D721Med (cell line): ENCODE measurements at regions not wholly inside any gene's neighbourhood (a gene's known extent, or its start where the extent isn't known, plus 50 kb on each side); places are given as distances from the start of the nearest gene placed in this dataset.

Experiments used
- DNase-seq: peaks from one replicate; pipeline ENCODE4 v3.0.0; 2011; ENCODE audit warnings: low spot score; ENCODE audit not compliant: insufficient read length
- FAIRE-seq: peaks from 2 replicates; lab custom pipeline; 2011; peaks lifted over from hg19 to GRCh38; lab: Jason Lieb, UNC
- CTCF ChIP-seq: IDR thresholded peaks from 2 replicates; pipeline ENCODE4 v1.5.1; 2012; ENCODE audit warnings: mild to moderate bottlenecking, control low read depth; ENCODE audit not compliant: insufficient read depth; ENCODE audit errors: missing control alignments

- no peak for DNase-seq
- no peak for TF ChIP-seq CTCF
- FAIRE-seq: no peak
These were observed 59.8 kb upstream of the RCBTB2 start for GRCh38 chr13:48592688-48593049.

GRCh38 chr13:48593536-48593935, 60.2 kb upstream of the CYSLTR2 start:
- no peak for DNase-seq
- no peak for FAIRE-seq
- no peak for TF ChIP-seq CTCF

DNA sequence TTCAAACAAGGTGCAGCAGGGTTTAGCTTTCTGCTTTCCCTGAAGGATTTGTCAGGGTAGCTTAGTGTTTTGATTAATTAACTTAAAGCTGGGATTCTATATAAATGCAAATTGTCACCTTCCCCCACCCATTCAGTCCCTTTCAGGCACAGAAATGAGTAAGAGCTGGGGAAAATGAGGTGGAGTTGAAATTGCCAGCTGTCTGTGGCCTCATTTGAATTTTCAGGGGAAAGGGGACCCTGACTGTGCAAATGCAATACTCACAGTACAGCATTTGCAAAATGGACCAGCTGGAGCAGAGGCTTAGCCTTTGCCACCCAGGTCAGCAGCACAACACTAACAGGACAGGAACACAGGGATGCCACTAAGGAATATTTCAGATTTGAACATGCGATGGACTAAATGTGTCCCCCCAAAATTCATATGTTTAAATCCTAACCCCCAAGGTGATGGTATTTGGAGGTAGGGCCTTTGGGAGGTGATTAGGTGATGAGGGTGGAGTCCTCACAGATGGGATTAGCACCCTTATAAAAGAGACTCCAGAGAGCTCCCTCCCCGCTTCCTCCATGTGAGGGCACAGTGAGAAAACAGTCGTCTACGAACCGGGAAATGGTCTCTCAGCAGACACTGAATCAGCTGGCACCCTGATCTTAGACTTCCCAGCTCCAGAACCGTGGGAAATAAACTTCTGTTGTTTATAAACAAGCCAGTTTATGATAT, 59.5 kb upstream of the CYSLTR2 start:
- FAIRE-seq (no peak), DNase-seq (peak; percentile 14)
- no peak for TF ChIP-seq CTCF

DNA sequence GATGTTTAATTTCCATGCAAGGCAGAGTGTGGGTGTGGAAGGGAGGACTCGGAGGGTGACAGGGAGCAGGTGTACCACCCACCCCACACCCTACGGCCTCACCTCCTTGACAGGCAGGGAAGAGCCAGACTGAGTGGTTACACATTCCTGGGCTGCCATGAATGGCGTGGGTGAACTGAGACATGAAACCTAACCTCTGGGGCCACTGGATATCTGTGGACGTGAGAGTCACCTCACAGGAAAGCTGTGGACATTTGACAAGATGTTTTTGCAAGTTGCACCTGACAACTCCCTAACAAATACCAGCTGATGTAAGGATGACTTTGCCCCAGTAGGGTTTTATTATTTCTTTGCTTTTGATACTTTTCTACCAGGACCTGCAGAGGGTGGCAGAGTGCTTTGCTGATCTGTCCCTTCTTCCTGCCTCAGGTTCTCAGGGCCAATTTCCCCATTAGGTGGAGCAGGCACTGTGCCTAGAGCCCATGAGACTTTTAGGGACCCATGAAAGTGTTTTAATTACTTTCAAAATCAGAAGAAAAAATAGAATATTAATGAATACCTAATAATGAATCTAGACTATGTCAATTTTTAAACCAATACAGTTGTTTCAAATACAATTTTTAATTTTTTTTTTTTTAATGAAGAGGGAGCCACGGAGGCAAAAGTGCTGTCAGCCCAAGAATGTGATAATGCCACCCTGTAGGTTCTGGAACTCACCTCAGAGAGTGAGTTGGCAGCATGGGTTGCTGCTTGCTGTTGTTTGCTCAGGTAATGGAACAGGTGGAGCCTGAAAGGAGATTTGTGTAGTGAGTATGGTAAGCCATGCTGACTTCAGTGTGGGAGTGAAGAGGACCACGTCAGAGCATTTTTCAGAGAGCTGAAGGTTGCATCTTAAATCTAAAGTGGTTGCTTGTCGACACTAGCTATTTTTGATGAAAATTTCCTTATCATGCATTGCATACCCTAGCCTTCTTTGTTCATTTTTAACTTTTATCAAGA, 58.0 kb upstream of the CYSLTR2 start:
- TF ChIP-seq CTCF: peak; percentile 67
- FAIRE-seq: no peak
- DNase-seq: no peak

GRCh38 chr13:48600374-48601364, 53.1 kb upstream of the CYSLTR2 start:
- FAIRE-seq (no peak), DNase-seq (no peak)
- TF ChIP-seq CTCF: no peak

GRCh38 chr13:48602296-48603016, 51.3 kb upstream of the CYSLTR2 start:
- TF ChIP-seq CTCF: no peak
- no peak for FAIRE-seq
- no peak for DNase-seq
